ENCODE measurements at regions not wholly inside any gene's neighbourhood (a gene's known extent, or its start where the extent isn't known, plus 50 kb on each side); places are given as distances from the start of the nearest gene placed in this dataset.

GRCh38 chr7:156139633-156140032 is 327.4 kb upstream of the SHH start:
- H2BK120ac ChIP-seq (ENCODE audit: low read depth, low read length): no peak overlapping the region
- no peak overlapping the region for H4K8ac ChIP-seq (ENCODE audit: low read length)
- H2BK5ac ChIP-seq (ENCODE audit: low read depth, low read length, poor library complexity, severe bottlenecking): no peak overlapping the region
- no peak overlapping the region for H3K4ac ChIP-seq (ENCODE audit: low read depth in 1 of 2, low read length in 2 of 2)
- no peaks in the 10 kb centered on the region for H3K9me3 ChIP-seq (ENCODE audit: control insufficient read depth, low read length)
- no peaks in the 10 kb centered on the region for H3K4me1 ChIP-seq (ENCODE audit: control insufficient read depth, insufficient read depth, low read depth, low read length)
- no peak overlapping the region for H3K27ac ChIP-seq (ENCODE audit: low read length, poor library complexity, severe bottlenecking)
- no peaks in the 10 kb centered on the region for H3K27me3 ChIP-seq (ENCODE audit: control insufficient read depth in 1 of 2, insufficient read depth in 1 of 2, low read length in 2 of 2)
- H3K14ac ChIP-seq (ENCODE audit: low read length in 2 of 2): no peak overlapping the region
- no peak overlapping the region for H2AK5ac ChIP-seq (ENCODE audit: low read length, severe bottlenecking)
- WGBS: 41% methylated on average over 3 of the region's 3 CpGs
- no peak overlapping the region for H3K18ac ChIP-seq (ENCODE audit: low read depth in 1 of 2, low read length in 2 of 2)
- no peak overlapping the region for H2AFZ ChIP-seq (ENCODE audit: low read depth, low read length)
- no peak overlapping the region for H3K9ac ChIP-seq (ENCODE audit: low read length)
- no peak overlapping the region for H3K4me3 ChIP-seq (ENCODE audit: insufficient read depth in 1 of 2, low read depth in 1 of 2, low read length in 2 of 2)
- H2BK15ac ChIP-seq (ENCODE audit: low read depth, poor library complexity, severe bottlenecking): no peak overlapping the region
- no peak overlapping the region for H4K91ac ChIP-seq (ENCODE audit: low read length)
- H2BK12ac ChIP-seq (ENCODE audit: low read length in 2 of 2): no peak overlapping the region
- no peak overlapping the region for H3K4me2 ChIP-seq (ENCODE audit: low read length, poor library complexity, severe bottlenecking)
- DNase-seq: no peak
- no peak overlapping the region for H3K23ac ChIP-seq (ENCODE audit: low read length in 2 of 2)
- no peaks in the 10 kb centered on the region for H3K79me1 ChIP-seq (replicated peaks; ENCODE audit: low read length, poor library complexity, severe bottlenecking)
- H3K36me3 ChIP-seq (ENCODE audit: control insufficient read depth in 1 of 2, insufficient read depth in 2 of 2, low read depth in 1 of 2, low read length in 2 of 2): no peaks in the 10 kb centered on the region

DNA sequence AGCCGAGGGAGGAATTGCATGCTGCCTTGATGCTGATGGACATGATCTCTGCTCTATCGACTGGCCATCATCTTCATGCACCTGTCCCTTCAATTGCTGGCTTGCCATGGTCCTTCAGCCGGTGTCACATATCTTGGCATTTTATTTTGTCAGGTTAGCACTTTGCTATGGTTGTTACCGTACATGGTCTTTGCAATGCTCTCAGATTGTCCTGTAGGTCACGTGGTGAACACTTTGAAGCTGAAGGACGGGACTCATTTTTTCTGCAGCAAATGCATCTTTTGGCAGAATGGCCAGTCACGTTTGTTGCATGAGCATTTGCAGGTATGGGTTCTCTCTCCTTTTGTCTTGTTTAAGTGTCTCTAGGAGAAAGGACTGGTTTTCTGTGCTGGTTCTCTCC is 326.8 kb upstream of the SHH start:
- no peak for DNase-seq
- H2AK5ac ChIP-seq (ENCODE audit: low read length, severe bottlenecking): no peak overlapping the region
- no peaks in the 10 kb centered on the region for H3K79me1 ChIP-seq (replicated peaks; ENCODE audit: low read length, poor library complexity, severe bottlenecking)
- no peak overlapping the region for H4K91ac ChIP-seq (ENCODE audit: low read length)
- no peaks in the 10 kb centered on the region for H3K36me3 ChIP-seq (ENCODE audit: control insufficient read depth in 1 of 2, insufficient read depth in 2 of 2, low read depth in 1 of 2, low read length in 2 of 2)
- no peak overlapping the region for H3K27ac ChIP-seq (ENCODE audit: low read length, poor library complexity, severe bottlenecking)
- no peak overlapping the region for H3K4me3 ChIP-seq (ENCODE audit: insufficient read depth in 1 of 2, low read depth in 1 of 2, low read length in 2 of 2)
- no peak overlapping the region for H3K18ac ChIP-seq (ENCODE audit: low read depth in 1 of 2, low read length in 2 of 2)
- no peaks in the 10 kb centered on the region for H3K27me3 ChIP-seq (ENCODE audit: control insufficient read depth in 1 of 2, insufficient read depth in 1 of 2, low read length in 2 of 2)
- no peak overlapping the region for H2BK120ac ChIP-seq (ENCODE audit: low read depth, low read length)
- no peak overlapping the region for H2BK12ac ChIP-seq (ENCODE audit: low read length in 2 of 2)
- no peak overlapping the region for H3K4ac ChIP-seq (ENCODE audit: low read depth in 1 of 2, low read length in 2 of 2)
- H3K23ac ChIP-seq (ENCODE audit: low read length in 2 of 2): no peak overlapping the region
- no peak overlapping the region for H3K9ac ChIP-seq (ENCODE audit: low read length)
- no peaks in the 10 kb centered on the region for H3K4me1 ChIP-seq (ENCODE audit: control insufficient read depth, insufficient read depth, low read depth, low read length)
- H4K8ac ChIP-seq (ENCODE audit: low read length): no peak overlapping the region
- no peak overlapping the region for H2BK5ac ChIP-seq (ENCODE audit: low read depth, low read length, poor library complexity, severe bottlenecking)
- no peak overlapping the region for H3K4me2 ChIP-seq (ENCODE audit: low read length, poor library complexity, severe bottlenecking)
- H3K14ac ChIP-seq (ENCODE audit: low read length in 2 of 2): no peak overlapping the region
- no peak overlapping the region for H2AFZ ChIP-seq (ENCODE audit: low read depth, low read length)
- H3K9me3 ChIP-seq (ENCODE audit: control insufficient read depth, low read length): no peaks in the 10 kb centered on the region
- 73% methylated on average over 6 of the region's 7 CpGs for WGBS
- no peak overlapping the region for H2BK15ac ChIP-seq (ENCODE audit: low read depth, poor library complexity, severe bottlenecking)

- no peaks in the 10 kb centered on the region for H3K36me3 ChIP-seq (ENCODE audit: control insufficient read depth in 1 of 2, insufficient read depth in 2 of 2, low read depth in 1 of 2, low read length in 2 of 2)
- no peak overlapping the region for H3K14ac ChIP-seq (ENCODE audit: low read length in 2 of 2)
- no peak overlapping the region for H3K18ac ChIP-seq (ENCODE audit: low read depth in 1 of 2, low read length in 2 of 2)
- H3K4me1 ChIP-seq (ENCODE audit: control insufficient read depth, insufficient read depth, low read depth, low read length): no peaks in the 10 kb centered on the region
- WGBS: no CpG with 5 or more reads among the region's 2 CpGs
- H2BK5ac ChIP-seq (ENCODE audit: low read depth, low read length, poor library complexity, severe bottlenecking): no peak overlapping the region
- H3K9ac ChIP-seq (ENCODE audit: low read length): no peak overlapping the region
- H3K4me2 ChIP-seq (ENCODE audit: low read length, poor library complexity, severe bottlenecking): no peak overlapping the region
- H2BK120ac ChIP-seq (ENCODE audit: low read depth, low read length): no peak overlapping the region
- no peaks in the 10 kb centered on the region for H3K27me3 ChIP-seq (ENCODE audit: control insufficient read depth in 1 of 2, insufficient read depth in 1 of 2, low read length in 2 of 2)
- no peak overlapping the region for H2AFZ ChIP-seq (ENCODE audit: low read depth, low read length)
- no peaks in the 10 kb centered on the region for H3K79me1 ChIP-seq (replicated peaks; ENCODE audit: low read length, poor library complexity, severe bottlenecking)
- no peak overlapping the region for H4K91ac ChIP-seq (ENCODE audit: low read length)
- no peak overlapping the region for H3K4me3 ChIP-seq (ENCODE audit: insufficient read depth in 1 of 2, low read depth in 1 of 2, low read length in 2 of 2)
- no peak overlapping the region for H2BK12ac ChIP-seq (ENCODE audit: low read length in 2 of 2)
- no peak overlapping the region for H2BK15ac ChIP-seq (ENCODE audit: low read depth, poor library complexity, severe bottlenecking)
- H4K8ac ChIP-seq (ENCODE audit: low read length): no peak overlapping the region
- no peak overlapping the region for H3K27ac ChIP-seq (ENCODE audit: low read length, poor library complexity, severe bottlenecking)
- no peak for DNase-seq
- H2AK5ac ChIP-seq (ENCODE audit: low read length, severe bottlenecking): no peak overlapping the region
- H3K23ac ChIP-seq (ENCODE audit: low read length in 2 of 2): no peak overlapping the region
- no peak overlapping the region for H3K4ac ChIP-seq (ENCODE audit: low read depth in 1 of 2, low read length in 2 of 2)
- no peaks in the 10 kb centered on the region for H3K9me3 ChIP-seq (ENCODE audit: control insufficient read depth, low read length)
Observed at GRCh38 chr7:156131881-156132280, 319.6 kb upstream of the SHH start.

DNA sequence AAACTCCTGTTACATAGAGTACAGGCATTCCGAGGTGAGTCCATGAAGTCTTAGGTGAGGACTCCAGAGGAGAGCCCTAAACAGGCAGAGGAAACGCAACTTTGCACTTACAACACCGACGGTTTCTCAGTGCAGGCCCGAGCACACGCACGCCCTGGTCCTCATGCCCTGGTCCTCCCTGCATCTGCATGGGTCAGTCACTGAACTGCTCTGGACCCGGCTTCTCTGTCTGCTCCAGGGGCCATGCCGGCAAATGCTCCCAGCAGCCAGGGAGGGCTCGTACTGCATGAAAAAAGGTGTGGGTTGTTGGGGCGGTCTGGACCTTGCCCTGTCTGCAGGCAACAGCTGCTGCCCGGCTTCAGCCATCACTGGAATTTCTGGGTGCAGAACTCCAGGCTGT is 317.3 kb upstream of the SHH start:
- Histone ChIP-seq H3K79me1 (replicated peaks; ENCODE audit: low read length, poor library complexity, severe bottlenecking) (no peaks in the 10 kb centered on the region), H2BK12ac (ENCODE audit: low read length in 2 of 2) (no peak overlapping the region), H3K9ac (ENCODE audit: low read length) (no peak overlapping the region), H3K27ac (ENCODE audit: low read length, poor library complexity, severe bottlenecking) (no peak overlapping the region), H3K18ac (ENCODE audit: low read depth in 1 of 2, low read length in 2 of 2) (no peak overlapping the region), H3K27me3 (ENCODE audit: control insufficient read depth in 1 of 2, insufficient read depth in 1 of 2, low read length in 2 of 2) (no peaks in the 10 kb centered on the region), H3K4ac (ENCODE audit: low read depth in 1 of 2, low read length in 2 of 2) (no peak overlapping the region), H3K4me1 (ENCODE audit: control insufficient read depth, insufficient read depth, low read depth, low read length) (no peaks in the 10 kb centered on the region), H2AFZ (ENCODE audit: low read depth, low read length) (no peak overlapping the region), H2BK15ac (ENCODE audit: low read depth, poor library complexity, severe bottlenecking) (no peak overlapping the region), H3K36me3 (ENCODE audit: control insufficient read depth in 1 of 2, insufficient read depth in 2 of 2, low read depth in 1 of 2, low read length in 2 of 2) (no peaks in the 10 kb centered on the region), H2BK120ac (ENCODE audit: low read depth, low read length) (no peak overlapping the region), H3K14ac (ENCODE audit: low read length in 2 of 2) (no peak overlapping the region), H4K91ac (ENCODE audit: low read length) (no peak overlapping the region), H3K4me3 (ENCODE audit: insufficient read depth in 1 of 2, low read depth in 1 of 2, low read length in 2 of 2) (no peak overlapping the region), H3K4me2 (ENCODE audit: low read length, poor library complexity, severe bottlenecking) (no peak overlapping the region), H3K9me3 (ENCODE audit: control insufficient read depth, low read length) (no peaks in the 10 kb centered on the region), H2AK5ac (ENCODE audit: low read length, severe bottlenecking) (no peak overlapping the region), H3K23ac (ENCODE audit: low read length in 2 of 2) (no peak overlapping the region), H2BK5ac (ENCODE audit: low read depth, low read length, poor library complexity, severe bottlenecking) (no peak overlapping the region), H4K8ac (ENCODE audit: low read length) (no peak overlapping the region)
- whole genome bisulfite sequencing: 81% methylated on average over 12 of the region's 12 CpGs
- no peak for DNase-seq

Data from mesenchymal stem cell (in vitro differentiated cells and primary cell).